Central memory CD4-positive, alpha-beta T cell (primary cell): ENCODE measurements at regions not wholly inside any gene's neighbourhood (a gene's known extent, or its start where the extent isn't known, plus 50 kb on each side); places are given as distances from the start of the nearest gene placed in this dataset.
"Not testable (repeated sequence)": the region's sequence is repeated elsewhere in the genome, so short reads cannot be mapped to it uniquely, and the experiment has no call there.

ENCODE experiments used
- DNase-seq: peaks from one replicate; pipeline ENCODE4 v3.0.0; 2022

DNA sequence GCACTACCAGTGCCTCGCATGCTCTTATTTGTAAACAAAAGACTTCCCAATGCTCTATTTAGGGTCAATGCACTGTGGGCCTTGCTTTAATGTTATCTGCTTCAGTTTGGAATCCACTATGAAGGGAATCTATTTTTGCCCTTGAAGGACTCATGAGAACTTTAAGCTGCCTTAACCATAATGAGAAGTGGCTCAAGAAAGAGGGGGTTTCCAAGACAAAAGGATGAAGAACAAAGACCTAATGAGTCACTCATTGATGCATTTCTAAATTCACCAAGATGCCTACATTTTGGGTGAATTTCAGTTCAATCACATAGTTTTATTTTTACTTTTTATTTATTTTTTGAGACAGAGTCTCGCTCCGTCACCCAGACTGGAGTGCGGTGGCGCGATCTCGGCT is 228.2 kb downstream of the LY86 start:
- DNase-seq, result no peak

DNA sequence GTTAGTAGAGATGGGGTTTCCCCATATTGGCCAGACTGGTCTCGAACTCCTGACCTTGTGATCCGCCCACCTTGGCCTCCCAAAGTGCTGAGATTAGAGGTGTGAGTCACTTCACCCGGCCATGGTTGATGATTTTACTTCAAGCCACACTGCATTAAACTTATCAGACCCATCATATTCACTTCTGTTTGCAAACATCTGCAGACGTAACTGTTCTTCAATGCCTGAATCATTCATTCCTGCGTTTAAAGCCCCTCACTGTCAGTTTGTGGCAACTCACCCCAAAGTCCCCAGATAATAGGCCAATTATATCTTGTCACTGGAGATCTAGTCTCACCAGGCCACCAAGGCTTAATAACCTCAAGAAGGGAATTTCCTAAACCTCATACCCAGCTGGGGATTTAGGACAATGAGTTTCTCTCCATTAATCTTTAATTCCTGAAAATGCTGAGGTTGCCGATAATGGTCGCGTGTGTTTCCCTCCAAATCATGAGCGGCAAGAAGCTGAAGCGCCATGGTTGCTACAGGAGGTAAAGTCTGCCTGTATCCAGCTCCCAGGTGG is 229.6 kb downstream of the LY86 start:
- no peak for DNase-seq

DNA sequence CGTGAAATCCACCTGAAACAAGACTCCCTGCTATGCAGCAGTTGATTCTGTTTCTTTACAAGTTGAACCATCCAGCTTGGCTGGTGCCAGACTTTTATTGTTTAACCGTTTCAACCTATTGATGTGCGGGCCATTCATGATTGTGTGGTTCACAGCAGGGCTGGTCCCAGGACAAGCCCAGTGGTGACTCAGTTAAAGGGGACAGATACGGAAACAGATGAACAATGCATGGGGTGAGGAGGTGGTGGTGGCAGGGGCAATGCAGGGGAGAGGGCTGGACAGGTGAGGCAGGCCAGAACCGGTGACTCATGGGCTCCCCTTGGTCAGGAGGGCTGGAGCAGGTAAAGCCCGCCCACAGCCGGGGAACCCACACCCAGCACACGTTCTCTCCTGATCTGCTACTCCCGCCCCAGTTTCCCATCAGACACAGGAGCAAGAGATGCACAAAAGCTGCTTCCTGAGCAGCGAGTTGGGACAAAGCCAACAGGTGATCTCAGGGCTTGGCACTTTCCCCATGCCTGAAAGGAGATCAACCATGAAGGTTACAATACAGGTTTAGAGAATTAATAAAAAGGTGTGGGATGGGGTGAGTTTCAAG is 232.2 kb downstream of the LY86 start:
- DNase-seq, result no peak

DNA sequence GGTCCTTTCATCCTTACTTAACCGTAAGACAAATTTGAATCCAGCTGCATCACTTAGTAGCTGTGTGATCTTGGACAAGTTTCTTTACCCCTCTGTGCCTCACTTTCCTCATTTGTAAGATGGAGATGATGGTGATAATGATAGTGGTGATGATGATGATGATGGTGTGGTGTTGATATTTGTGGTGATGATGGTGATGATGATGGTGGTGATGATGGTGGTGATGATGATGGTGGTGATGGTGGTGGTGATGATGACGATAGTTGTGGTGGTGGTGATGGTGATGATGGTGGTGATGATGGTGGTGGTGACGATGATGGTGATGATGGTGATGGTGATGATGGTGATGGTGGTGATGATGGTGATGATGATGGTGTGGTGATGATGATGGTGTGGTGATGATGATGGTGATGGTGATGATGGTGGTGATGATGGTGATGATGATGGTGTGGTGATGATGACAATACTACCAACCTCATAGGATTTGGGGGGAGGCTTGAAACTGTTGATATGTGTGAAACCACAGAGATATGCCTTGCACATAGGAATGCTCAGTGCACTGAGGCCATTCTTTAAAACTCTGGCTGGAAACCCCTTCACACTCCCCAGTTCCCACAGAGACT is 233.2 kb downstream of the LY86 start:
- DNase-seq, result no peak

DNA sequence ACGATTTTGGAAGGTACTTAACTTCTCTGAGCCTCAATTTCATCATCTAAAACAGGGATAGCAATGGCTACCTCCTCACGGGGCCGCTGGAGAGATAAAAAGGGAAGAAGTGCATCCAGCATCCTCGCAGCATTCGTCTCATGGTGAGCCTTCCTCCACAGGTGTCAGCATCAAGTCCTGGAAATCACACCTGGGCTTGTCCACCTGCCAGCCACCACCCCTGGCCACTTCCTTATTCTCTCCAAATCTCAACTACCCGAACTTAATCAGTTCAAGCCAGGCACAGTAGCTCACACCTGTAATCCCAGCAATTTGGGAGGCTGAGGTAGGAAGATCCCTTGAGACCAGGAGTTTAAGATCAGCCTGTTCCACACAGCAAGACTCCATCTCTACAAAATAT is 234.5 kb downstream of the LY86 start:
- DNase-seq, result no peak

DNA sequence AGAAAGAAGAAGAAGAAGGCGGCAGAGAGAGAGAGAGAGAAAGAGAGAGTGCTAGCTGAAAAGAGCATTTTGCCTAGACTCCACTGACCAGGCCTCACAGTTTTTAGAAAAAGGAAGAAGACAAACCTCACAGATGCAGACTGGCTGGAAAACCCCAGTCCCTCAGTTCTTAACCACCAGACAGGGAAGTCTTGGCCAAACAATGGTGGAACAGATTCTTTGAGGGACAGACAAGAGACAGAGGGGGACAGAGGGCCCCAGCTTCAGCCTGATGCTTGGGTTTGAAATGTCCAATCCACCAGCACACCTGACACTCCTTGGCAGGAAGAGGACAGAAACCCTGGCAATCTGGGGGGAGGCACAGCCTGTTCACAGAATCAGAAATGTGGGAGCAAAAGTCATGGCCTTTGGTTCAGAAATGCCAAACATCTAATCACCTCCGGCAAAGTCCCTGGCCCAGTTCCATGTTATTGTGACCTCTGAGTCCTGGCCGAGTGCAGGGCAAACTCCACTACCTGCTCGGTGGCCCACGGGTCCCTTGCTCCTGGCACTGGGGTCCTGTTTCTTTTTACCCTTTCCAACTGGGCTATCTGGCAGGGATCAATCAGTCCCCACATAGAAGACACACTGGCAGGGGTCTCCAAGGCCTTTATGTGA is 235.2 kb downstream of the LY86 start:
- DNase-seq, result no peak

DNA sequence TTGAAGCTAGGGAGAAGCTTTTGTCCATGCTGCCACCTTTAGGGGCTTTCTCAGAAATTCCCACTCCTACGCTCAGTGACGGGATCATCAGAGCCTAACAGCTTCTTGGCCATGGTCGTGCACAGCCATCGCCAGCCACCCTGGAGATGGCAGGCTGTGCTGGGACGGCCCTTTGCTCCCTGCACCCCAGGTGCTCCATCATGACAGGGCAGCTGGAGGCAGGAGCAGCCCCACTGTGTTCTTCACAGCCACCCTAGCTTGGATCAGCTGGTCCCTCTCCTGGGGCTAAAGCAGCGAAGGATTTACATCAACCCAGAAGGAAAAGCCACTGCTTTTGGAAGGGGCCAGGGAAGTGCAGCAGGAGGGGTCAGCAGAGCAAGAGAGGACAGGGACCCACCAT is 235.9 kb downstream of the LY86 start:
- no peak for DNase-seq

DNA sequence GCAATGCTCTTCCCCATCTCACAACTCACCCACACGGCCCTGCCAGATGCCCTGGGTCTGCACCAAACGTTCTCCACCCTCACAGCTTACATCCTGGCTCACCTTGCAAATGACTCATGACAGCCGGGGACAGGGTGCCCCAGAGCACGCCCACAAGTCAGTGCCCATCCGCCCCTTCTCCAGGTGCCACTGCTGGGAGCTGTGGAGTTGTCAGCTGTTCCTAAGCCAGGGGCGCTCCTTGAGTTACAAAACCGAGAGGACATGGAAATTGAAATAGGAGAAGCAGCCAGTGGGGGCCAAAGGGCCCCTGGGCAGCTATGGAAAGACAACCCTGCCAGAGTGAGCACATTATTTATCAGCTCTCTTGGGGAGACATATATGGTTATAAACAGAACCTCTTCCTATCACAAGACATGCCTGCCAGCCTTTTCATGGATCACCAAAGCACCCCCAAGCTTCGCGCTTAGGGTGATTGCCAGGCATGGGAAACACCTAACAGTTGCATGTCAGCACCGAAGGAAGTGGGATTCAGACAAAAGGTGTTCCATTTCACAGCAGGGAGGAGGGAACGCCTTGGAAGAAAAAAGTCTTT is 236.8 kb downstream of the LY86 start:
- no peak for DNase-seq

DNA sequence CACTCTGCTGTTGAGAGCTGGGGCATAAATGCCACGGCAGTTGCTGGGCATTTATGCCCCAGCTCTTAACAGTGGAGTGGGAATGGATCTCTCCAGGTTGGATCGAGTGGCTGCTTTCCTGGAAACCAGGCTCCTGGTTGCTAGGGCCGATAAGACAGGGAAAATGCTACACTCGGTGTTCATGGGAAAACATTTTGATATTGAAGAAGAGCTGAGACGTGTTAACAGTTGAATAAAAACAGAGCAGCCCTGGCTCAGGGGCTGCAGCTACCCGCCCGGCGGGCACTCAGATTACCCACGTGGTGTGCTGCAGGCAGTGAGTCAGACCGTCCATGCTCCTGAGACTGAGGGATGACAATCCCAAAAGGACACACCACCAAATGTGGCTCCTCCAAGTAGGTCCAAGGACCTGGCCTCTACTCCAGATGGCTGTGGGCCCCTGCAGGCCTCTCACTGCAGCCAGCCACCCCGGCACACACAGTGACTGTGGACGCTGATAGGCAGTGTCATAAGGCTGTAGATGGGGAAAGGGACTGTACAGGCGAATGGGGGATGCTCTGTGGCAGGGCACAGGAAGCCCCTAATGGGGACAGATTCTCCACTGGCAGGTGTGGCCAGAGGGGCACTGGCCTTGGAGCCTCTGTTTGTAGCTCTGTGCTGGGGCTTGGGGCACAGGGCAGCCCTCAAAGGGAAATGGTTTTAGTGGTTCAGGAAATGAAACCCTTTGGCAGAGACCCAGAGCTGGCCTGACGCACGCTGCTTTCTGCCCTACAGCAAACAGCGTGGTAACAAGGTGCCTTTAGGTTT is 237.8 kb downstream of the LY86 start:
- no peak for DNase-seq

DNA sequence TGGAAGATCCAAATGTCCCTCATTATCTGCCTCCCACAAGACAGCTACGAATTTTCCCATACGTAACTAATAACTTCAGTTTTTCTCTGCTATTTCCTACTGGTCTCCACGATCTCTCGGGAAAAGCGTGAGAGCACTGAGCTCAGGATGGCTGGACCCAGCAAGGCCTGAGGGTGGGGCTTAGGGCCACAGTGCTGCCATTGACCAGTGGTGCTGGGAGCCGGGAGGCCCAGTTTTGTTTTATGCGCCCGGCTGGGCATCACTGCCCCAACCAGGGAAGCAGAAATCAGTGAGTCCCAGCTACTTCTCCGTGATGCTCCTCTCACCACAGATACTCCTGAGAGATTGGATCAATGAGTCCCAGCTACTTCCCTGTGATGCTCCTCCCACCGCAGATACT is 238.4 kb downstream of the LY86 start:
- no peak for DNase-seq

DNA sequence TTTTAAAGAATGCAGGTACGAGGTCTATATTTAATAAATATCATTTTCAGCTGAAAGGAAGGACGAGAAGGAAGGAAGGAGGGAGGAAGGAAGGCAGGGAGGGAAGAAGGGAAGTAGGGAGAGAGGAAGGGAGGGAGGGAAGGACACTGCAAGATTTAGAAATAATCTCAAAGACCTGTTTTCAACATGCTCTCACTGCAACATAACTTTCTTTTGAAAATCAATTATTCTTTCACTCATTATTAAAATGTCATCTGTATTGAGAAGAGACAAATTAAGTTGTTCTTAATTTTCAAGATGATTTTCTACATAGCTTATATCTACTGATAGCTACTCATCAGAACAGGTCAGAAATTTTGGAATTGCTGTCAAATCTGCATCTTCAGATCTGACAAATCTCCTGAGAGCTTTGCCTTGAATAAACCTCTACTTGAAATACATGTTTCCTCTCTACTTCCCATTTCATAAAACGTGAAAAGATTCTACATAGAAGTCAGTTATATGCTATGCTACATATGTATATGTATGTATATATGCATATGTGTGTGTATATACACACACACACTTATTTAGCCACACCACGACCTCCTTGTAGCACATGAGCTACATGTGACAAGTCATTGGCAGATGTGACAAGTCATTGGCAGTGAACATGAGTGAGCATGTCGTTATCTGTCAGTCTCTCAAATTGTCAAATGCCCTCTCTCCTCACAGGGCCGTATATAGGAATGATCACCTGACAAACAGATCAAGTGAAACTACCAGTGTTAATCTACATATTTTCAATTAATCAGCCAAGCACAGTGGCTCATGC is 241.6 kb downstream of the LY86 start:
- DNase-seq, result no peak

DNA sequence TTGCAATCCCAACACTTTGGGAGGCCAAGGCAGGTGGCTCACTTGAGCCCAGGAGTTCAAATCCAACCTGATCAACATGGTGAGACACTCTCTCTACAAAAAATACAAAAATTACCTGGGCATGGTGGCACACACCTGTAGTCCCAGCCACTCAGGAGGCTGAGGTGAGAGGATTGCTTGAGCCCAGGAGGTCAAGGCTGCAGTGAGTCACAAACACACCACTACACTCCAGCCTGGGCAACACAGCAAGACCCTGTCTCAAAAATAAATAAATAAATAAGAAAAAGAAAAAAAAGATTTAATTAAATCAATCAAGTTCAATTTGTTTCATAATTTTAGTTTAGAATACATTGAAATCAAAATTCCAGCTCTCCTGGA is 242.2 kb downstream of the LY86 start:
- not testable (repeated sequence) for DNase-seq

DNA sequence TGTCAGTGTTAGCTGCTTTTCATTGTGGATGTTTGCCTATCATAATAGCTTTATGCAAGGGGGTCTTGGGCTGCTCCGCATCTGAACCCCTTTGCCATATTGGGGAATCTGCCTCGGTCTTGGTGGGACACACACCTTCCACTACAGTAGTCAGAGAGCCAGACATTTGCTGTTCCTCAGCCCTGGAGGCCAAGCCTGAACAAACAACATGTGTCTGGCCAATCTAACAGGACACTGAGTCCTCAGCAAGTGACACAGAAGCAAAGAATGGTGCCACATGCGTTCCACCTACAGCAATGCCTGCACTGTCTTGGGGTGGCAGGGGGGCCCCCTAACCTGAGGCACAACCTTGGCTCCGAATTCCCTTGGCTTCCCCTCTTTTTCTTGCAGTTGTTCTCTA is 243.9 kb downstream of the LY86 start:
- no peak for DNase-seq

DNA sequence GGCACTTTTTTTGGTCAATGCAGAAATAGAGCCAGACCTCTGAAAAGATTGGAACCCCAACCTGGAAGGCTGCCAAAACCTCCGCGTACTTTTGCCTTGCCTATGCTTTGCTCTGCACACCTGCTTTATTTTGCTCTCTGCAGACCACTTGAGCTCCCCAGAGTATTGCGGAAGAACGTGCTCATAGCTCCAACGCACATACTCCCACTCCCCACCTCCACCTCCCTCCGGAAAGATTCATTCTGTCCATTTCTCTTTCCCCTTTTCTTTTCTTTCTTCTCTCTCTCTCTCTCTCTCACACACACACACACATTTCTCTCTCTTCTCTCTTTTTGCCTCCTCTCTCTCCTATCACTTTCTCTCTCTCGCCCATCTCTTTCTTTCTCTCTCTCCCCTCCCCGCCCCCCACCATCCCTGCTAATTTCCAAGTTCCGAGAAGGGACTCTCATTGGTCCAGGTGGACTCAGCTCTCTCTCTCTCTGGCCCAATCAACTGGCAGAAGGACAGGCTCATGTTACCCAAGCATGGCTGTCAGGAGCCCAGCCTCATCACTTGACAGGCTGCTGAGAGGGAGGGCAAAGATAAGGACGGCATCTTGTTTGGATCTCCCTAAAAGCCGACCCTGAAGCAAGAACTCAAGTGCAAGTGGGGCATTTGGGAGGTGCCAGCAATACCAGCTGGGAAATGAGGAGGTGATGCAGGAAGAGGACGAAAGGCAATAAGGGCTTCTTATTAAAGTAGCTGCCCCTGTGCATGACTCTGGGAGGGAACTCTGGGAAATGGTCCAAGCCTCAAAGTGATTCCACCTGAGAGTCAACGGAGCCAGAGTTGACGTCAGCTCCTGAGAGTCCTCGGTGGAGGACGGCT is 246.1 kb downstream of the LY86 start:
- no peak for DNase-seq

DNA sequence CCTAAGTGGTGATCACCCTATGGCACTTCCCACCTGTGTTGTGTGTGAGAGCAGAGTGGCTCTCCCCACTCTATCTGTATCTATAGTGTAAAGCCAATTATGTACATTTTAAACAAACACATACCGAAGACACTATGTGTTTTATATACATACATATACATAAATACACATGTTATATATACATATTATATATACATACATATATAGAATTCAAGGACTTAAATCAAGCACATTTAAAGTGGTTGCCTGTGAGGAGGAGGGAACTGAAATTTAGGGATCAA is 246.6 kb downstream of the LY86 start:
- DNase-seq, result no peak

DNA sequence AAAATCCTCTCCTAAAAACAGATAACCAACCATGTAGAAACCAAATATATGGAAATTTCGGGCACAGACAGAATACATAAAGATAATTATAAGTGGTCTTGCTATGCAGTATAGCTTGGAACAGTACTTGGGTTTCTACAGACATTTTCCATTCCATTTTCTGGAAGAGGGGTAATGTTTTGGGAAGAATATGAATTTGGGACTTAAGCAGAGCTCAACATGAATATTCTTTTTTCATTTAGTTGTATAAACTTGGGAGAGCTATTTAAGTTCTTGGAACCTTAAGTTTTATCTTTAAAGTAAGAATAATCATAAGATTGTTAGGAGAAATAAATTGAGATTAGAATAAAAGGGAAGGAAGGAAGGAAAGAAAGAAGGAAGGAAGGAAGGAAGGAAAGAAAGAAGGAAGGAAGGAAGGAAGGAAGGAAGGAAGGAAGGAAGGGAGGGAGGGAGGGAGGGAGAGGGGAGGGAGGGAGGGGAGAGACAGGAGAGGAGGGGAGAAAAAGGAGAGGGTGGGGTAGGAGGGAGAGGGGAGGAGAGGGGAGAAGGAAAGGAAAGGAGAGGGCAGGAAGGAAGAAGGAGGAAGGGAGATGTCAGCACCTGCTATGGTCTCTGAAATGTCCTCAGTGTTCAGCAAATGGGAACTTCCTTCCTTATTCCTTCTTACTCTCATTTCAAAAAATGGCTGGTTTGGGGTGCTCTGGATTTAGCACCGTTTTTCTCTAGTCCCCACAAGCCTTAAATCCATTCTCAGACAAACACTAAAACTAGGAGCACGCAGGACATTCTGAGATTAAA is 248.3 kb downstream of the LY86 start:
- DNase-seq, result no peak

DNA sequence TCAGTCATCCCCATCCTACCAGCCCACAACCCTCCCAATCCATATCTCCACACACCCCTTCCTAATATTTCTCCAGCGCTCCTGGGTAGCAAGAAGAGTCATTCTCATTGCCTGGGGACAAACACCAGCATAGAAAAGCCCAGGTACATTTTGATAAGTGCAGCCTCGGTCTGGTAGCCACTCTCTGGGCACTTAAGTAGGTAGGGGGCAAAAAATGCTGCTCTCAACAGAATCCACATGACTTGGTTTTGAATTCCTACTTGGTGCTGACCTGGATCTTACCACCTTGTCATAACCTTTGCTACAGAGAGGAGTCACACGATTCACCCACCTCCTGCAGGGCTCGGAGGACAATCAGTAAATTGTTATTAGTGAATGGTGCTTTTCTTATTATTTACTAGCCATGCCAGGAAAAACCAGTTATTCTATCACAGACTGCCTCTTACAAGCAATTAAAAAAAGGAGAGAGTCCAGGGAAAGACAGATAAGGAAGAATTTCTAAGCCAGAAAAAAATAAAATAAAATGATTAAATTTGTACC is 249.1 kb downstream of the LY86 start:
- DNase-seq, result no peak

DNA sequence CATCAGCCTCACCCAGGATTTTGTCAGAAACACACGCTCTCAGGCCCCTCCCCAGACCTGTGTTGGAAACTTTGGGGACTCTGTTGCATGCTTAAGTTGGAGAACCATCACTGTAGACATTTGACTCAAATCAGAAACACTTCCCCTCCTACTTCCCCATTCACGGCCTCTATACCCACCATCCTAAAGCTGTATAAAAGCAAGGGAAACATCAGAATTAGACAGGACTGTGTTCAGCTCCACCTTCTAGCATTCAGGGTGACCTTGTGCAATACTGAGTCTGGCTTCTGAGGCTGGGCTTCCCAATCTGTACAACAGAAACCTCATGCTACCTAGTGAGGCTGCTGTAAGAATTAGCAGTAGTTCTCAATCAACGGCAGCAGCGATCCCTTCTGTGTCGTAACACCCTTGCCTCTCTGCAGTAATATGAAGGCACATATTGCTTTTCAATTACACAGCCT is 252.3 kb downstream of the LY86 start:
- DNase-seq, result no peak

DNA sequence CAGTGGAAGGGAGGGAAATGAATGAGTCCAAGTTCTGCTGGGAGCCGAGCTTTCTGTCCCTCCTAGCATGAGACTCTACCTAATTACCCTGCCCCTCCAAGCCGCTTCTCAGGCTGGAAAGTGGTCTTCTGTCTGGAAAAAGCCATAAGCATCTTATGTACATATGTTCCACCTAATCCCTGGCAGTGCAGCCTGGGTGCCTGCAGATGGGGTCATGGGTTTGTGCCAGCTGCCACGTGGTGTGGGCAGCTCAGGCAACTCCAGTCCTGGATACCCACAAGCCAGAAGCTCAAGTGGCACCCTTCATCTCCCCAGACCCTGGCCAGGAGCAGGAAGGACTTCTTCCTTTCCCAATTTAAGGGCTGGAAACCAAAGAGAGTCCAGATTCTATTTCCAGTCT is 253.1 kb downstream of the LY86 start:
- no peak for DNase-seq

DNA sequence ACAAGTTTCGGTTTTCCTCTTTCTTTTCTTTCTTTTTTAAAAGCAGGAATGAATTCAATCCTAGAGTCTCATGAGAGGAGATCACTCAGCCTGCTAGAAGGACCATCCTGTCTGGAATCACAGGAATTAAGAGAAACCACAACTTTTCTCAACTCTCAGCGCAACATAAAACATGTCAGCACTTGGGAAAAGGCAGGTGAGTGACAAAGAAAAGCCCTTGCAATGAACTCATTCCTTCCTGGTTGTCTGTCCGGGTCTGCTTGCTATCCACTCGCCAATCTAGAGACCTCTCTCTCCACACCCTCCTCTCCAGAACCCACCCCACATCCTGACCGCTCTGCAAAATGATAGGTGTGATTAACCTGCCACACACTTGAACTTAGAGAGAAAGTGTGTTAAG is 253.8 kb downstream of the LY86 start:
- no peak for DNase-seq
